Kasumi-1 (cell line): ENCODE measurements at regions not wholly inside any gene's neighbourhood (a gene's known extent, or its start where the extent isn't known, plus 50 kb on each side); places are given as distances from the start of the nearest gene placed in this dataset.
"Not testable (repeated sequence)": the region's sequence is repeated elsewhere in the genome, so short reads cannot be mapped to it uniquely, and the experiment has no call there.

ENCODE experiments used
- DNase-seq, 2 experiments: peaks; one replicate each; lab custom pipeline; 2025; lab: John Stamatoyannopoulos, UW

GRCh38 chr5:4019009-4019769 lies 423.6 kb downstream of the IRX1 start:
- no peak for DNase-seq

DNA sequence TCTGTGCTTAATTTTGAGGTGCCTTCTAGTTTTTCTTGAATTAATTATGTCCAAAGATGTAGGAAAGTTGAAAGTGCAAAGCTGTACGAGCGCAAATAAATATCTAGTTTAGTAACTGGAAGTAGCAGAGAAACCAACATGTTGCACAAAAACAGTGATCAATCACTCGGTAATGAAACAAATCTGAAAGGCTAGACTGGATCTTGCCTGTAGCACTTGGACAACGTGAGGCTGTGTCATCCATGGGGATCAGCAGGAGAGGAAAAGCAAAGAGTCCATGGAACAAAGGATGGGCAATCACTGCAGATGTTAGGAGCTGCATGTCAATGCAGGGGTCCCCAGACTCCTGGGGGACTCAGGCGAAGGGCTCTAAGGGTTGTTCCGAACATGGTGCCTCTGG lies 424.2 kb downstream of the IRX1 start:
- DNase-seq, result no peak

- no peak for DNase-seq
These were observed 424.8 kb downstream of the IRX1 start for GRCh38 chr5:4020400-4020799.

GRCh38 chr5:4022056-4022670 lies 426.5 kb downstream of the IRX1 start:
- DNase-seq, result no peak

GRCh38 chr5:4023091-4023752 lies 427.6 kb downstream of the IRX1 start:
- DNase-seq, result no peak

GRCh38 chr5:4023753-4024335 lies 428.2 kb downstream of the IRX1 start:
- no peak for DNase-seq

- DNase-seq, result no peak
These were observed 431.6 kb downstream of the IRX1 start for GRCh38 chr5:4027088-4027734.

- no peak for DNase-seq
These were observed 432.8 kb downstream of the IRX1 start for GRCh38 chr5:4028384-4028783.

- not testable (repeated sequence) for DNase-seq
These were observed 437.9 kb downstream of the IRX1 start for GRCh38 chr5:4033546-4033945.

- DNase-seq, result no peak
These were observed 441.2 kb downstream of the IRX1 start for GRCh38 chr5:4036861-4037260.

GRCh38 chr5:4038994-4039393 lies 443.4 kb downstream of the IRX1 start:
- no peak for DNase-seq

DNA sequence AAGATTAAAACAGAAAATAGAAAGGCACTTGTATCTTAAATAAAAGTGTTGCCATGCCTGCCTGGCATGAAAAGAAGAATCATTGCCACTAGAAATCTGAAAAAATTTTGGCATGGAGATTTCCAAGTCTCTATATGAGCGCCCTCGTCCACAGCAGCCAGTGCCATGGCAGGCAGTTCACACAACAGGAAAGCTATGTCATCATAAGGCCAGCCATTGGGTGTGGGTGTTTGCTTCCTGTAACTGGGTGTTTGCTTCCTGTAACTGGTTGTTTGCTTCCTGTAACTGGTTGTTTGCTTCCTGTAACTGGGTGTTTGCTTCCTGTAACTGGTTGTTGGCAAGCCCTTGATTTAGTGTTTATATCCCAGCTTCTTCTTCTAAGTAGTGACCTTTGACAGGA lies 446.7 kb downstream of the IRX1 start:
- no peak for DNase-seq

- DNase-seq, result no peak
These were observed 447.5 kb downstream of the IRX1 start for GRCh38 chr5:4043135-4043534.

- no peak for DNase-seq
These were observed 449.2 kb downstream of the IRX1 start for GRCh38 chr5:4044881-4045280.

DNA sequence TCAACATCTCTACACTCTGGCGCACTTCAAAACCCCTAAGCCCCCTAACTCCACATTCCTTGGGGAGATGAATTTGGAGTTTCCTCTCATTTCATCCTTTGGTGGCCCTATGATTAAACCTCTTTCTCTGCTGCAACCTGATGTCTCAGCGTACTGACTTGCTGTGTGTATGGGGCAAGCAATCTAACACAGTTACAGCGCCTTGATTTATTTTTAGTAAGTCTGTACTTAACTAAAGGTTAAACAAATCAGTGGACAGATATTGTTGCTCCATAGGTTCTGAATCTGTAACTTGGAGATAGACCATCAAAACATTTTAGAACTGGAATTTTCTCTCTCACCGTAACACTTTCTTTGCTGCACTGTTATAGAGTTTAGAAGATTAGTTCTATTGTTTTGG lies 452.8 kb downstream of the IRX1 start:
- DNase-seq, result no peak

- DNase-seq, result no peak
These were observed 454.6 kb downstream of the IRX1 start for GRCh38 chr5:4050203-4050602.

- DNase-seq, result no peak
These were observed 457.5 kb downstream of the IRX1 start for GRCh38 chr5:4053136-4053535.

GRCh38 chr5:4054092-4054491 lies 458.5 kb downstream of the IRX1 start:
- DNase-seq, result no peak

GRCh38 chr5:4058899-4059298 lies 463.3 kb downstream of the IRX1 start:
- DNase-seq, result no peak

- no peak for DNase-seq
These were observed 470.1 kb downstream of the IRX1 start for GRCh38 chr5:4065472-4066320.

DNA sequence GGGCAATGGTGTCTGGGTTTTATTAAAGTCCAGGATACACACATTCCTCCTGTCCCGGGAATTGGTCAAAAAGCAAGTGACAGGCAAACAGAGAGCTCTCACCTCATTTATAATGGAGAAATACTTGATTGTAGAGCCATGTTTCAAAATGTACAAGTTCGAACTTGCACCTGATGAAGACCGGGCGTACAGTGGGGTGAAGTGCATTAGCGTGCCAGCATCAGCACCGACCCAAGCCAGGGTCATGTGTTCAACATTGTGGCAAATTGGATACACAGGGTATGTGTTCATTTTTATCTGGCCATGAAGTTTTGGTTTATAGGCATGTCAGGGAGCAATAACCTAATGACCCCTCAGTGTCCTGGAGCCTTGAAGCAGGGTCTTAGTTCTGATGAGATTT lies 472.5 kb downstream of the IRX1 start:
- no peak for DNase-seq

DNA sequence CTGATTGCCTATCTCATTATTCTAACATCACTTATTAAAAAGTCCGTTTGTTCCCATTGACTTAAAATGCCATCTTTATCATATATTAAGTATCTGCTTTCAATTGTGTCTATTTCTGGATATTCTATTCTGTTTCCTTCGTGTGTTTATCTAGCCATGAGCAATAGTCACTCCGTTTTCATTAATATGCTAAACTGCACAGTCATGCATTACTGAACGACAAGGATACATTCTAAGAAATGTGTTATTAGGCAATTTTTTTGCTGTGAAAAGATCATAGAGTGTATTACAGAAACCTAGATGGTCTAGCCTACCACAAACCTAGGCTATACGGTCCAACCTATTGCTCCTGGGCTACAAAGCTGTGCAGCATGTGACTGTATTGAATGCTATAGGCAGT lies 482.9 kb downstream of the IRX1 start:
- no peak for DNase-seq
